SK-N-SH (cell line): ENCODE measurements at regions not wholly inside any gene's neighbourhood (a gene's known extent, or its start where the extent isn't known, plus 50 kb on each side); places are given as distances from the start of the nearest gene placed in this dataset.

Experiments used
- CTCF ChIA-PET: fragments of 300-600, 350-600 bp; formaldehyde crosslinking; extraction: SDS; loops from one replicate; lab custom pipeline; 2021; lab: Yijun Ruan, JAX
- POLR2A ChIA-PET: fragments of 350-600 bp; sonication (Branson Sonifier 250); formaldehyde crosslinking; extraction: SDS; loops from one replicate; lab custom pipeline; 2020; ENCODE audit warnings: antibody characterized with exemption, inconsistent platforms; lab: Yijun Ruan, JAX
- DNase-seq: peaks from one replicate; pipeline ENCODE4 v3.0.0; 2012
- H2AFZ ChIP-seq: fragments of 200-600 bp; sonication (generic); 2 replicates; pipeline ENCODE4 v1.8.1; 2016; ENCODE audit warnings: antibody characterized with exemption, mild to moderate bottlenecking, low read depth
- H3F3A ChIP-seq: fragments of 200-600 bp; sonication (generic); replicated peaks from 2 replicates; pipeline ENCODE3; 2016; ENCODE audit warnings: antibody characterized with exemption, mild to moderate bottlenecking; ENCODE audit not compliant: insufficient read depth
- H3K27ac ChIP-seq, 2 experiments: fragments of 200-500 bp in 1 of 2; fragments of 200-600 bp in 1 of 2; sonication (Bioruptor generic) in 1 of 2; sonication (generic), shearing (Covaris generic) in 1 of 2; 2 replicates each; pipeline versions ENCODE4 v1.5.1 to v1.6.1; 2014 to 2016; ENCODE audit warnings: low read depth in 2 of 2, inconsistent platforms in 1 of 2, low read length in 1 of 2, mild to moderate bottlenecking in 1 of 2, mixed read lengths in 1 of 2
- H3K27me3 ChIP-seq: fragments of 200-600 bp; sonication (generic), shearing (Covaris generic); 2 replicates; pipeline ENCODE4 v1.6.1; 2016; ENCODE audit warnings: mixed run types; ENCODE audit not compliant: insufficient read depth
- H3K36me3 ChIP-seq, 2 experiments: fragments of 200-500 bp in 1 of 2; fragments of 200-600 bp in 1 of 2; sonication (Bioruptor generic) in 1 of 2; sonication (generic) in 1 of 2; replicated peaks in 1 of 2; 2 replicates each; pipeline versions ENCODE3 to v1.5.1; 2014 to 2016; ENCODE audit warnings: low read length in 1 of 2, mild to moderate bottlenecking in 1 of 2; ENCODE audit not compliant: insufficient read depth in 2 of 2, control insufficient read depth in 1 of 2
- H3K4me1 ChIP-seq, 2 experiments: fragments of 200-500 bp in 1 of 2; fragments of 200-600 bp in 1 of 2; sonication (Bioruptor generic) in 1 of 2; sonication (generic), shearing (Covaris generic) in 1 of 2; 2 replicates each; pipeline versions ENCODE4 v1.5.1 to v1.6.1; 2014 to 2016; ENCODE audit warnings: low read depth in 1 of 2, low read length in 1 of 2, mixed run types in 1 of 2; ENCODE audit not compliant: insufficient read depth in 2 of 2, control insufficient read depth in 1 of 2
- H3K4me2 ChIP-seq: fragments of 200-600 bp; sonication (generic), shearing (Covaris generic); 2 replicates; pipeline ENCODE4 v1.6.1; 2017; ENCODE audit warnings: mixed run types
- H3K4me3 ChIP-seq, 2 experiments: fragments of 200-500 bp in 1 of 2; fragments of 200-600 bp in 1 of 2; sonication (Bioruptor generic) in 1 of 2; sonication (generic), shearing (Covaris generic) in 1 of 2; 2 replicates each; pipeline versions ENCODE4 v1.5.1 to v1.8.1; 2014 to 2016; ENCODE audit warnings: low read depth in 2 of 2, inconsistent platforms in 1 of 2, low read length in 1 of 2, mild to moderate bottlenecking in 1 of 2, mixed read lengths in 1 of 2, moderate library complexity in 1 of 2
- H3K79me2 ChIP-seq: fragments of 200-600 bp; sonication (generic); 2 replicates; pipeline ENCODE4 v1.8.1; 2017; ENCODE audit warnings: mild to moderate bottlenecking; ENCODE audit not compliant: insufficient read depth
- H3K9ac ChIP-seq: fragments of 200-600 bp; sonication (generic); 2 replicates; pipeline ENCODE4 v1.6.1; 2017; ENCODE audit warnings: mixed run types
- H3K9me2 ChIP-seq: fragments of 200-600 bp; sonication (generic); 2 replicates; pipeline ENCODE4 v1.6.1; 2017; ENCODE audit warnings: mixed run types
- H3K9me3 ChIP-seq: fragments of 200-600 bp; sonication (generic); 2 replicates; pipeline ENCODE4 v1.6.1; 2017; ENCODE audit warnings: mixed run types, mild to moderate bottlenecking, moderate library complexity
- H4K20me1 ChIP-seq: fragments of 200-600 bp; sonication (generic); 2 replicates; pipeline ENCODE4 v1.6.1; 2017; ENCODE audit warnings: mild to moderate bottlenecking, mixed run types; ENCODE audit not compliant: insufficient read depth
- CHD2 ChIP-seq: fragments of 150-350 bp; IDR thresholded peaks from 2 replicates; pipeline ENCODE4 v1.6.1; 2018; ENCODE audit warnings: low read length; ENCODE audit not compliant: partially characterized antibody
- ELF1 ChIP-seq: IDR thresholded peaks from 2 replicates; pipeline ENCODE4 v1.4.0; 2012
- EP300 ChIP-seq, 2 experiments: IDR thresholded peaks; 2 replicates each; pipeline versions ENCODE4 v1.4.0 to v1.6.1; 2012; ENCODE audit warnings: borderline replicate concordance in 1 of 2, low read depth in 1 of 2, low read length in 1 of 2
- FOXM1 ChIP-seq: IDR thresholded peaks from 2 replicates; pipeline ENCODE4 v1.4.0; 2012; ENCODE audit warnings: low read depth, mild to moderate bottlenecking
- GABPA ChIP-seq: IDR thresholded peaks from 2 replicates; pipeline ENCODE4 v1.4.0; 2012; ENCODE audit warnings: low read depth, mild to moderate bottlenecking
- GATA2 ChIP-seq: sonication (generic); formaldehyde crosslinking; IDR thresholded peaks from 2 replicates; pipeline ENCODE4 v1.5.0; 2020; ENCODE audit warnings: mild to moderate bottlenecking, missing genetic modification reagents
- MEF2A ChIP-seq: IDR thresholded peaks from 2 replicates; pipeline ENCODE4 v1.4.0; 2012; ENCODE audit warnings: low read depth, borderline replicate concordance
- MXI1 ChIP-seq: IDR thresholded peaks from 2 replicates; pipeline ENCODE4 v1.6.1; 2012; ENCODE audit warnings: mild to moderate bottlenecking, low read depth, low read length, improper control_type of control experiment
- NFIC ChIP-seq: IDR thresholded peaks from 2 replicates; pipeline ENCODE4 v1.4.0; 2012; ENCODE audit warnings: borderline replicate concordance
- NRF1 ChIP-seq: IDR thresholded peaks from 2 replicates; pipeline ENCODE4 v1.6.1; 2012; ENCODE audit warnings: low read depth, mild to moderate bottlenecking, low read length
- RAD21 ChIP-seq: IDR thresholded peaks from 2 replicates; pipeline ENCODE4 v1.6.1; 2012; ENCODE audit warnings: mild to moderate bottlenecking, low read length
- RCOR1 ChIP-seq: fragments of 150-350 bp; IDR thresholded peaks from 2 replicates; pipeline ENCODE4 v1.6.1; 2017; ENCODE audit warnings: antibody characterized with exemption, low read length
- RFX5 ChIP-seq: IDR thresholded peaks from 2 replicates; pipeline ENCODE4 v1.6.1; 2012; ENCODE audit warnings: mild to moderate bottlenecking, improper control_type of control experiment, low read length
- RXRA ChIP-seq: IDR thresholded peaks from 2 replicates; pipeline ENCODE4 v1.4.0; 2012; ENCODE audit warnings: low read depth, mild to moderate bottlenecking, borderline replicate concordance
- SIN3A ChIP-seq: IDR thresholded peaks from 2 replicates; pipeline ENCODE4 v1.6.1; 2012; ENCODE audit warnings: low read depth, mild to moderate bottlenecking, low read length, moderate library complexity, borderline replicate concordance
- SMC3 ChIP-seq: IDR thresholded peaks from 2 replicates; pipeline ENCODE4 v1.6.1; 2012; ENCODE audit warnings: low read depth, low read length, improper control_type of control experiment
- TCF12 ChIP-seq: IDR thresholded peaks from 2 replicates; pipeline ENCODE4 v1.4.0; 2012
- WGBS: methylation state at CpG from one replicate; pipeline ENCODE4 v1.1.6; 2017; ENCODE audit warnings: low lambda C conversion rate; 5-methylcytosine and 5-hydroxymethylcytosine counted together
- TF ChIP-seq, protein P1 (sequence below): fragments of 150-350 bp; IDR thresholded peaks from 2 replicates; pipeline ENCODE4 v1.6.1; 2017; ENCODE audit warnings: antibody characterized with exemption, low read length, low read depth, borderline replicate concordance
- TF ChIP-seq, protein P2 (sequence below): IDR thresholded peaks from 2 replicates; pipeline ENCODE4 v1.4.0; 2012; ENCODE audit warnings: low read depth
- TF ChIP-seq, protein P3 (sequence below): fragments of 150-350 bp; IDR thresholded peaks from 2 replicates; pipeline ENCODE4 v1.6.1; 2016; ENCODE audit warnings: mild to moderate bottlenecking, low read depth, low read length
- TF ChIP-seq, protein P4 (sequence below): IDR thresholded peaks from 2 replicates; pipeline ENCODE4 v1.4.0; 2012; ENCODE audit warnings: low read depth, borderline replicate concordance

DNA sequence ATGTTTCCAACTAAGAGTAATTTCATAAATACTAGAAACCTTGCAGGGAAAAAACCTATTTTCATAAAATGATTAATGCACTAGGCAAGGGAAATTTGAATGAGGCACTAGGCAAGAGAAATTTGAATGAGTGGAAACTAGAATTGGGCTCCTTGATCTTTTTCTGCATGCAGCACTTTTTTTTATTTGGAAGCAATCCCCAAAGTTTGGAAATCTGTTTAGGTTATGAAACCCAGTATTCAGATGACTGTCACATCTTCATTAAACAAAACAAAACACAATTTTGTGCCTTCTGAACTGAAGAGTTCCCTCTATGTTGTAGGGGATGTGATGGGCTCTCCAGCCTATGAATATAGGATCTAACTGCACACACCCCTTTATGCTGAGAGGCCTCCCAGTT lies 201.9 kb downstream of the BAMBI start (continued):
- TF ChIP-seq, protein P1, sequence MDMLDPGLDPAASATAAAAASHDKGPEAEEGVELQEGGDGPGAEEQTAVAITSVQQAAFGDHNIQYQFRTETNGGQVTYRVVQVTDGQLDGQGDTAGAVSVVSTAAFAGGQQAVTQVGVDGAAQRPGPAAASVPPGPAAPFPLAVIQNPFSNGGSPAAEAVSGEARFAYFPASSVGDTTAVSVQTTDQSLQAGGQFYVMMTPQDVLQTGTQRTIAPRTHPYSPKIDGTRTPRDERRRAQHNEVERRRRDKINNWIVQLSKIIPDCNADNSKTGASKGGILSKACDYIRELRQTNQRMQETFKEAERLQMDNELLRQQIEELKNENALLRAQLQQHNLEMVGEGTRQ, result no peak
- TF ChIP-seq ELF1 (no peak), EP300 (IDR thresholded peaks at IDR 0.05; ENCODE audit: borderline replicate concordance in 1 of 2, low read depth in 1 of 2, low read length in 1 of 2) (no peak)

DNA sequence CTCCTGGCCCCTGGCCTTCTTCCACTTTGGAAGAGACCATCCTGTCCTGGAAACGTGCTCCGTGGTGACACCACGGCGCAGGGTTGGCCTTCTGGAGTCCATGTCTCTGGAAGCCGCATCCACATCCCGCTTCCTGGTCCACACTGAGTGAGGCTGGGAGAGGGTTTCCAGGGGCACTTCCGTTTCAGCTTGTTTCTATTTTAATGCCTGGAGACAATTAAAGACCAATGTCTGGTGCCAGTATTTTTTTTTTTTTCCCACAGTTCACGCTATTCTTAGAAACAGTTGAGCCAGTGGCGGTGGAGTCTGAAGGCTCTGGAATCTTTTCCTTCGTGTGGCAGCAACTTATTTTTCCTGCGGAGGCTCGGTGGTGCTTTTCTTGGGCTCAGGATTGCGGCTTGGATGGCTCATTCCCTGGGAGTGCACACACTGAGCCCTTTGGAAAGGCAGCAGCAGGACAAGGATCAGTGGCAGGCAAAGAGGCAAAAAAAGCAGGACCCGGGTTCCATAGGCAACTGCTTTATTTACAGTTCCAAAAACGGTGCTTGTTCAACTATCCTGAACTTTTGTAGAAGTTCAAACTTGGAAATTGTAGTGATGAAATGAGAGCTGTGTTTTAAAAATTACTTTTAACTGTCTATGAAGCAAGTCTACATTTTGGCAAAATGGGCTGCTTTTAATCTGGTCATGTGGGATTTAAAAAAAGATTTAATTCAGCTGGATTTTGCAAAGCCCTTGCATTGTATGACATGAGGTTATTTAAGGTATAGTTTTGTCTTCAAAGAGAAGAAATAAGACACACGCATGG lies 202.8 kb downstream of the BAMBI start:
- Histone ChIP-seq H3K79me2 (no peaks in the 10 kb centered on the region), H3K4me2 (no peak overlapping the region), H3K9me3 (no peaks in the 10 kb centered on the region), H3K9me2 (no peaks in the 10 kb centered on the region), H4K20me1 (no peaks in the 10 kb centered on the region), H3K27me3 (no peaks in the 10 kb centered on the region), H3K9ac (no peak overlapping the region), H3K4me1 (peaks cover 2 to 10% of the 10 kb centered on the region in 2 experiments; a peak in 3 of 4 replicates), H3K4me3 (no peak overlapping the region), H2AFZ (no peak overlapping the region), H3K27ac (no peak overlapping the region), H3F3A (no peaks in the 10 kb centered on the region), H3K36me3 (no peaks in the 10 kb centered on the region)
- ChIA-PET CTCF (interaction anchor here (1.4 to 2.3 kb wide), 2 partner anchors 8 to 13 kb away, joined by 3 to 4 read pairs; no protein-coding TSS in a partner anchor), POLR2A (no interaction called here)
- 84% methylated on average over 16 of the region's 16 CpGs for WGBS
- DNase-seq, result no peak
- TF ChIP-seq MEF2A (no peak), RCOR1 (no peak), CHD2 (no peak), GATA2 (no peak), NFIC (no peak), GABPA (no peak), SMC3 (no peak), RAD21 (no peak), SIN3A (no peak)
- TF ChIP-seq, protein P2, sequence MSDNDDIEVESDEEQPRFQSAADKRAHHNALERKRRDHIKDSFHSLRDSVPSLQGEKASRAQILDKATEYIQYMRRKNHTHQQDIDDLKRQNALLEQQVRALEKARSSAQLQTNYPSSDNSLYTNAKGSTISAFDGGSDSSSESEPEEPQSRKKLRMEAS, result no peak
- TF ChIP-seq, protein P3, sequence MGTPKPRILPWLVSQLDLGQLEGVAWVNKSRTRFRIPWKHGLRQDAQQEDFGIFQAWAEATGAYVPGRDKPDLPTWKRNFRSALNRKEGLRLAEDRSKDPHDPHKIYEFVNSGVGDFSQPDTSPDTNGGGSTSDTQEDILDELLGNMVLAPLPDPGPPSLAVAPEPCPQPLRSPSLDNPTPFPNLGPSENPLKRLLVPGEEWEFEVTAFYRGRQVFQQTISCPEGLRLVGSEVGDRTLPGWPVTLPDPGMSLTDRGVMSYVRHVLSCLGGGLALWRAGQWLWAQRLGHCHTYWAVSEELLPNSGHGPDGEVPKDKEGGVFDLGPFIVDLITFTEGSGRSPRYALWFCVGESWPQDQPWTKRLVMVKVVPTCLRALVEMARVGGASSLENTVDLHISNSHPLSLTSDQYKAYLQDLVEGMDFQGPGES, result no peak

DNA sequence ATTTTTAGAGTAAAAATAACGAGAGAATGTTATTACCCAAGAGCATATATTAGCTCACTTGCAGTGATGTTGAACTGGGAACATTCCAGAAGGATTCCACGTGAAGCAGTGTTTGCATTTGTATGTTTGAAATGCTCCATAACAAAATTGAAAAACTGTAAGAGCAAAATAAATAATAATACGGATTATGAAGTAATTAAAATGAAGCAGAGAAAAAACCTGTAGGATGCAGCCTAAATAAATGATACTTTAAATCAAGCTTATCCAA lies 203.3 kb downstream of the BAMBI start:
- H3K36me3 ChIP-seq, result no peaks in the 10 kb centered on the region
- H4K20me1 ChIP-seq, result no peaks in the 10 kb centered on the region
- POLR2A ChIA-PET, result no interaction called here
- no peak overlapping the region for H3K4me3 ChIP-seq
- no peaks in the 10 kb centered on the region for H3K9me3 ChIP-seq
- H3K27ac ChIP-seq, result no peak overlapping the region
- peaks cover 2 to 9% of the 10 kb centered on the region in 2 experiments; a peak in 3 of 4 replicates for H3K4me1 ChIP-seq
- WGBS, result 75% methylated on average over 3 of the region's 3 CpGs
- H3K4me2 ChIP-seq, result no peak overlapping the region
- H3K9ac ChIP-seq, result no peak overlapping the region
- no peaks in the 10 kb centered on the region for H3F3A ChIP-seq
- CTCF ChIA-PET, result interaction anchor here (1.4 to 2.3 kb wide), 2 partner anchors 9 to 12 kb away, joined by 3 to 4 read pairs; no protein-coding TSS in a partner anchor
- no peaks in the 10 kb centered on the region for H3K27me3 ChIP-seq
- no peaks in the 10 kb centered on the region for H3K79me2 ChIP-seq
- no peak overlapping the region for H2AFZ ChIP-seq
- H3K9me2 ChIP-seq, result no peaks in the 10 kb centered on the region
- no peak for DNase-seq
- no peak for TF ChIP-seq TCF12
- no peak for TF ChIP-seq RXRA
- no peak for TF ChIP-seq GATA2
- TF ChIP-seq ELF1, result no peak
- TF ChIP-seq CHD2, result no peak
- no peak for TF ChIP-seq NRF1
- TF ChIP-seq FOXM1, result no peak
- TF ChIP-seq MXI1, result no peak
- TF ChIP-seq, protein P4, sequence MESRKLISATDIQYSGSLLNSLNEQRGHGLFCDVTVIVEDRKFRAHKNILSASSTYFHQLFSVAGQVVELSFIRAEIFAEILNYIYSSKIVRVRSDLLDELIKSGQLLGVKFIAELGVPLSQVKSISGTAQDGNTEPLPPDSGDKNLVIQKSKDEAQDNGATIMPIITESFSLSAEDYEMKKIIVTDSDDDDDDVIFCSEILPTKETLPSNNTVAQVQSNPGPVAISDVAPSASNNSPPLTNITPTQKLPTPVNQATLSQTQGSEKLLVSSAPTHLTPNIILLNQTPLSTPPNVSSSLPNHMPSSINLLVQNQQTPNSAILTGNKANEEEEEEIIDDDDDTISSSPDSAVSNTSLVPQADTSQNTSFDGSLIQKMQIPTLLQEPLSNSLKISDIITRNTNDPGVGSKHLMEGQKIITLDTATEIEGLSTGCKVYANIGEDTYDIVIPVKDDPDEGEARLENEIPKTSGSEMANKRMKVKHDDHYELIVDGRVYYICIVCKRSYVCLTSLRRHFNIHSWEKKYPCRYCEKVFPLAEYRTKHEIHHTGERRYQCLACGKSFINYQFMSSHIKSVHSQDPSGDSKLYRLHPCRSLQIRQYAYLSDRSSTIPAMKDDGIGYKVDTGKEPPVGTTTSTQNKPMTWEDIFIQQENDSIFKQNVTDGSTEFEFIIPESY, result no peak
- TF ChIP-seq, protein P3, result no peak
- no peak for TF ChIP-seq SMC3
- no peak for TF ChIP-seq RFX5
- TF ChIP-seq GABPA, result no peak
